Muscle layer of colon (tissue), 2 donors: ENCODE measurements at regions not wholly inside any gene's neighbourhood (a gene's known extent, or its start where the extent isn't known, plus 50 kb on each side); places are given as distances from the start of the nearest gene placed in this dataset.
A peak's percentile ranks its signal among the peaks of the same experiment; 100 is the strongest.

Experiments used
- H3K27ac ChIP-seq: one replicate; pipeline ENCODE4 v1.7.0; 2013; ENCODE audit warnings: low read depth, mild to moderate bottlenecking, low read length, moderate library complexity
- H3K27me3 ChIP-seq, 2 donors: one replicate each; pipeline ENCODE4 v1.7.0; 2013; ENCODE audit warnings: low read length in 2 of 2, mild to moderate bottlenecking in 2 of 2; ENCODE audit not compliant: insufficient read depth in 2 of 2, control insufficient read depth in 1 of 2
- H3K36me3 ChIP-seq: one replicate; pipeline ENCODE4 v1.7.0; 2013; ENCODE audit warnings: mild to moderate bottlenecking, low read length; ENCODE audit not compliant: insufficient read depth
- H3K4me1 ChIP-seq: one replicate; pipeline ENCODE4 v1.7.0; 2013; ENCODE audit warnings: mild to moderate bottlenecking, low read length; ENCODE audit not compliant: insufficient read depth
- H3K4me3 ChIP-seq, 2 donors: one replicate each; pipeline ENCODE4 v1.7.0; 2013; ENCODE audit warnings: low read length in 2 of 2, low read depth in 1 of 2, mild to moderate bottlenecking in 1 of 2, moderate library complexity in 1 of 2
- H3K9ac ChIP-seq: one replicate; pipeline ENCODE4 v1.7.0; 2013; ENCODE audit warnings: low read length
- H3K9me3 ChIP-seq: one replicate; pipeline ENCODE4 v1.7.0; 2013; ENCODE audit warnings: mild to moderate bottlenecking, low read length
- donor health status: abdominal sarcoma.
- donor health status: Adenocarcinoma of cecum.

GRCh38 chr20:50379049-50379990 is 130.9 kb upstream of the PTPN1 start:
- Histone ChIP-seq H3K9ac (peak overlapping the region; percentile 46), H3K4me3 (peak overlapping the region in 1 of 2 donors; percentile 37), H3K9me3 (no peaks in the 10 kb centered on the region), H3K4me1 (peaks cover 47% of the 10 kb centered on the region), H3K27me3 (no peaks in the 10 kb centered on the region), H3K27ac (peak overlapping the region; percentile 53), H3K36me3 (no peaks in the 10 kb centered on the region)

GRCh38 chr20:50379991-50380696 is 130.0 kb upstream of the PTPN1 start:
- H3K36me3 ChIP-seq = no peaks in the 10 kb centered on the region
- no peaks in the 10 kb centered on the region for H3K27me3 ChIP-seq
- H3K9ac ChIP-seq = no peak overlapping the region
- H3K4me1 ChIP-seq = peaks cover 47% of the 10 kb centered on the region
- H3K27ac ChIP-seq = peak overlapping the region; percentile 46
- no peak overlapping the region for H3K4me3 ChIP-seq
- H3K9me3 ChIP-seq = no peaks in the 10 kb centered on the region

- no peaks in the 10 kb centered on the region for H3K27me3 ChIP-seq
- H3K36me3 ChIP-seq = no peaks in the 10 kb centered on the region
- peak overlapping the region; percentile 46 for H3K27ac ChIP-seq
- H3K4me1 ChIP-seq = peaks cover 47% of the 10 kb centered on the region
- H3K9ac ChIP-seq = no peak overlapping the region
- H3K4me3 ChIP-seq = no peak overlapping the region
- no peaks in the 10 kb centered on the region for H3K9me3 ChIP-seq
Observed at GRCh38 chr20:50380697-50381040, 129.5 kb upstream of the PTPN1 start.

- Histone ChIP-seq H3K4me1 (peaks cover 47% of the 10 kb centered on the region), H3K36me3 (no peaks in the 10 kb centered on the region), H3K9ac (no peak overlapping the region), H3K4me3 (no peak overlapping the region), H3K27ac (peak overlapping the region; percentile 46), H3K27me3 (no peaks in the 10 kb centered on the region), H3K9me3 (no peaks in the 10 kb centered on the region)
Observed at GRCh38 chr20:50381075-50381732, 129.0 kb upstream of the PTPN1 start.

- Histone ChIP-seq H3K9me3 (no peaks in the 10 kb centered on the region), H3K36me3 (no peaks in the 10 kb centered on the region), H3K27me3 (no peaks in the 10 kb centered on the region), H3K27ac (peak overlapping the region; percentile 21), H3K4me3 (no peak overlapping the region), H3K9ac (no peak overlapping the region), H3K4me1 (peaks cover 47% of the 10 kb centered on the region)
Observed at GRCh38 chr20:50381771-50382593, 128.2 kb upstream of the PTPN1 start.

GRCh38 chr20:50385733-50386640 is 124.2 kb upstream of the PTPN1 start:
- no peaks in the 10 kb centered on the region for H3K36me3 ChIP-seq
- H3K4me1 ChIP-seq = peaks cover 24% of the 10 kb centered on the region
- no peaks in the 10 kb centered on the region for H3K27me3 ChIP-seq
- no peak overlapping the region for H3K27ac ChIP-seq
- no peaks in the 10 kb centered on the region for H3K9me3 ChIP-seq
- no peak overlapping the region for H3K4me3 ChIP-seq
- no peak overlapping the region for H3K9ac ChIP-seq

GRCh38 chr20:50386641-50386960 is 123.6 kb upstream of the PTPN1 start:
- H3K27me3 ChIP-seq = no peaks in the 10 kb centered on the region
- H3K9ac ChIP-seq = no peak overlapping the region
- peaks cover 20% of the 10 kb centered on the region for H3K4me1 ChIP-seq
- H3K9me3 ChIP-seq = no peaks in the 10 kb centered on the region
- no peak overlapping the region for H3K4me3 ChIP-seq
- no peak overlapping the region for H3K27ac ChIP-seq
- no peaks in the 10 kb centered on the region for H3K36me3 ChIP-seq

- H3K9me3 ChIP-seq = no peaks in the 10 kb centered on the region
- no peak overlapping the region for H3K4me3 ChIP-seq
- H3K27me3 ChIP-seq = no peaks in the 10 kb centered on the region
- H3K27ac ChIP-seq = no peak overlapping the region
- peaks cover 11% of the 10 kb centered on the region for H3K4me1 ChIP-seq
- H3K36me3 ChIP-seq = no peaks in the 10 kb centered on the region
- no peak overlapping the region for H3K9ac ChIP-seq
Observed at GRCh38 chr20:50387218-50387995, 122.8 kb upstream of the PTPN1 start.

- Histone ChIP-seq H3K4me3 (no peak overlapping the region), H3K9me3 (no peaks in the 10 kb centered on the region), H3K36me3 (no peaks in the 10 kb centered on the region), H3K4me1 (peaks cover 8% of the 10 kb centered on the region), H3K27me3 (no peaks in the 10 kb centered on the region), H3K27ac (no peak overlapping the region), H3K9ac (no peak overlapping the region)
Observed at GRCh38 chr20:50387996-50388332, 122.2 kb upstream of the PTPN1 start.
